Fibroblast of skin of right biceps (primary cell): ENCODE measurements at regions not wholly inside any gene's neighbourhood (a gene's known extent, or its start where the extent isn't known, plus 50 kb on each side); places are given as distances from the start of the nearest gene placed in this dataset.
A peak's percentile ranks its signal among the peaks of the same experiment; 100 is the strongest.

Experiments
- DNase-seq: peaks from one replicate; pipeline ENCODE4 v3.0.0-alpha.2; 2013

DNA sequence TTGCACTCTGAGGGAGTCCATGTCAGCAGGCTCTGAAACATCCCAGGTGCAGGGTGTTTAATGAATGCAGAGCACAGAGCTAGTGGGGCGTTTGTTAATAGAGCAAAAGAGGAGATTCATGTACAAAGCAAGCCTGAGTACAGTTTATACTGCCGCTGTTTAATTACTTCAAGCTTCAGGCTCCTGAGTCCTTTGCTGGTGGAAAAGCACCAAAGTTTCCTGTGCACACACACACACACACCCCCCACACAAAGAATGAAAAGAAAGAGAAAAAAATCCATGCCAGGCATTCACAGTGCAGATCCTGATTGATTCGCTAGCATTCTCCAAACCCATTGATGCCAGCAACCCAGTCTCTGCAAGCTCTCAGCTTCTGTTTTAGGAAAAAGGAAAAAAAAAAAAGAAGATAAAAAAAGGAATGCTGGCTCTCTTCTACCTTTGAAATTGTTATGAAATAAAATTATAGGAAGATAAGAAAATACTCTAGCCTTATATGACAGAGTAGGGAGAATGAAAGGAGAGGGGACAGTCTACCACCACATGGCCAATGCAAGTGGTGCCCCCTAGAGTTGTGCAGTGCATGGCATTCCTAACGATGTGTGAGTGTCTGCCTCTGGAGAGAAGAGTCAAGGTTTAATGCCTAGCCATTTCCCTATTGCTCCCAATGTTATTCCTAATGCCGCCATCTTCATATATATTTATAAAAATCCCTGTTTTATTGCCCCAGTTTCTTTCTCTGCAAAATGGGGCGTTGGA, 216.5 kb downstream of the TMEM114 start:
- DNase-seq: no peak

- DNase-seq: no peak
Observed at GRCh38 chr16:8372141-8372540, 218.2 kb downstream of the TMEM114 start.

DNA sequence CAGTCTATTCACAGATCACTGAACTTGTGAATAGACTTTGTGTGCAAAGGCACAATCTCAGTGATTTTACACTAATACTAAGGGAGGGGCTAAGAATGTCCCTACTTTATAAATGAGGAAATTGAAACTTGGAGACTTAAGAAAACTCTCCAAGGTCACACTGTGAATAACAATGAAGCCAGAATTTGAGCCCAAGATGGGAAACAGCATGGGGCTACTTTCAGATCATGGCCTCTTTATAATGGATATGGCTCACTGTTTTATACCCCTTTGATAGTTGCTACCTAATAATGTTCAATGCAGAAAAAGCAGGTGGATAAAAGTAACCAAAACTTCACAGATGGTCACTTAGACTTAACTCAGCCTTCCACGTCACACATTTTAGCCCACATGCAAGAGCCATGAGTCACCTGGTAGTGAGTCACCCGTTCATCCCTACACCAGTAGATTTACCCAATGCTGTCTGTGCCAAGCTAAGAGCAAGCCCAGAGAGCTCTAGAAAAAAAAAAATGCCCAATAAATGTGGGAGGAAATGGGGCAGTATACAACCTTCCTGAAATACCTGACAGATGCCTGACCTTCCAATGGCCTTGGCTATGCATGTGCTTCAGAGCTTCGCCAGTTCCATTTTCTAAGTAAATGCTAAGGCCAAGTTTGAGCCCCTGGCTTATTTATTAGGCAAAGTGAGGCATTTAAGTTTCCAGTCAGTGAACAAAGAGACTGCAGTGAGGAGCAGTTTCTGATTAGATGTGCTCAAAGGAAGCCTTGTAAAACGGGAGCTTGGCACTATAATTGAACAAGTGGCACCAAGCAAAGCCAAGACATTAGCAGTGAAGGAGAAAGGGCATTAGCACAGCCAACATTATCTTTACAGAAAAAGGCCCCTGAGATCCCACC, 219.7 kb downstream of the TMEM114 start:
- DNase-seq: peak; percentile 13

- DNase-seq: no peak
Observed at GRCh38 chr16:8358937-8359336, 231.4 kb downstream of the TMEM114 start.

GRCh38 chr16:8355675-8356074, 234.6 kb downstream of the TMEM114 start:
- no peak for DNase-seq

DNA sequence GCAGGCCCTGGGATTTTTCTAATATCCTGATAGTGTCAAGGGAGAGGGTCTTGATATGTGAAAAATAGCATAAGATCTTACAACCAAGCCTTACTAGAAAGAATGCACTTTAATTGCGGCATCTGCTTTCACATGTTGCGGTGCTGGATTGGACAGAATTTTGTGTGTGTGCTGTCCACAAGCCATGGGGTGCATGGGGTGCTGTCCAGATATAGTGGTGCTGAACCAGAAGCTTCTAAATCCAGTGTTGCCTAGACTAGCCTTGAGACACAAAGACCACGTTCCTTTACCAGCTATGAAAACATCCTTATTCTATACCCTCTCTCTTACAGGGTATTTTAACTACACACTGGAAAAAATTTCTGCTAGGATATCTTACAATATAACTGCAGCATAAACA, 244.0 kb downstream of the TMEM114 start:
- no peak for DNase-seq

DNA sequence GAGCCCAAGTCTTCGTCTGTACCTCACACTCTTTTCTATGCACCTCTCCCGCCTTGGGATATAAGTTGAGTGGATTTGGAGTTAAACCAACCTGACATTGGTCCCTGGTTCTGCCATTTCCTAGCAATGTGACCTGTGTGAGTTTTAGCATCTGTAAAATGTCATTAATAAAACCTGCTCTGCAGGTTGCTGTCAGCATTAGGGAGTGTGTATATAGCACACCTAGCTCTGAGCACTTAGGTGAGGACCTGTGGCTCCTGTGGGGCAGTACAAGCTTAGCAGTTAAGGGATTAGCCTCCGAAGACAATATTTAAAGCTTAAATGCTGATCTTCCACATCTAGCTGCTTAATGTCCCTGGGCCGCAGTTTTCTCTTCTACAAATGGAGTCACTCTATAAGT, 248.0 kb downstream of the TMEM114 start:
- DNase-seq: no peak

DNA sequence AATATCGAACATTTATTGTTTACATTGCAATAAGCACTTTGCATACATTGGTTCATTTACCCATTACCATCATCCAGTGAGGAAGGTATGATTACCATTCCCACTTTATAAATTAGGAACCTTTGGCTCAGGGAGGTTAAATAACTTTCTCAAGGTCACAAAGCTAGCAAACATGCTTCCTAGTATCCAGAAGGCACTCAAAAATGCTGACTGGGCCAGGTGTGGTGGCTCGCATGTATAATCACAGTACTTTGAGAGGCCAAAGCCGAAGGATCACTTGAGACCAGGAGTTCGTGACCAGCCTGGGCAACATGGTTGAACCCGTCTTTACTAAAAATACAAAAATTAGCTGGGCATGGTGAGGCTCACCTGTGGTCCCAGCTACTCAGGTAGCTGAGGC, 259.6 kb downstream of the TMEM114 start:
- no peak for DNase-seq

DNA sequence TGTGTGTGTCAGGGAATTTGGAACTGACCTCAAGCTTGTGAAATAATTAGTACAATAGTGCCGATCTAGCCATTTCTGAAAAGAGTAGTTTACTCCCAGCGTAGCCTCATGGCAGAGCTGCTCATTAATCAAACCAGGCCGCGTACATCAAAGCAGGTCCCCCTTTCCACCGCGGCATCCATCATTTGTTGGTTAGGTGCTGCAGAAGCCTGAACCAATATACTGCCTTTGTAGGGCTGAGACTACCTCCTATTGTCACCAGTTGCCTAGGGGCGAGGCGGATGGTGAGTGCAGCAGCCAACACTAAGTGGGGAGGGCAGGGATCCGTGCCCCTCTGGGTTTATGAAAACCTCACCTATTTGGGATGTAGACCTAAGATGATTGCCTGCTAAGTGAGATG, 264.1 kb downstream of the TMEM114 start:
- DNase-seq: no peak

GRCh38 chr16:8323153-8323552, 267.2 kb downstream of the TMEM114 start:
- no peak for DNase-seq

GRCh38 chr16:8320131-8320530, 270.2 kb downstream of the TMEM114 start:
- no peak for DNase-seq

- no peak for DNase-seq
Observed at GRCh38 chr16:8310816-8311215, 279.5 kb downstream of the TMEM114 start.

DNA sequence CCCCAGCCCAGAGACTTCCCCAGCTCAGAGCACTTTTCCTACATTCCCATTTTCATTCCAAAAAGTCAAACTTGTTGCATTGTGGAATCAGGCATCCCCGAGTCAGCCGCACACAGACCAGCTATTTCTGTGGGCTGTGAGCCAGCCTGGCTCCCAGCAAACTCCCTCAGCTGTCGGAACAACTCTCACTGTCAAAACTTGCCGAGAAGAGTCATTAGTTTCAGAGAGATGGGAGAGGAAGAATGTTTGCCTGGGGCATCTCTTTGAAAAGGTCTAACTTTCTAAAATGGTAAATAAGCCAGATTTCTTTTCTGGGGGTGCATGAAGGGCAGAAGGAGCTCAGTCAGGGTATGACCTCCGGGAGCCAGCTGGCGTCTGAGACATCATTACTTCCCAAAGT, 280.0 kb downstream of the TMEM114 start:
- DNase-seq: no peak

DNA sequence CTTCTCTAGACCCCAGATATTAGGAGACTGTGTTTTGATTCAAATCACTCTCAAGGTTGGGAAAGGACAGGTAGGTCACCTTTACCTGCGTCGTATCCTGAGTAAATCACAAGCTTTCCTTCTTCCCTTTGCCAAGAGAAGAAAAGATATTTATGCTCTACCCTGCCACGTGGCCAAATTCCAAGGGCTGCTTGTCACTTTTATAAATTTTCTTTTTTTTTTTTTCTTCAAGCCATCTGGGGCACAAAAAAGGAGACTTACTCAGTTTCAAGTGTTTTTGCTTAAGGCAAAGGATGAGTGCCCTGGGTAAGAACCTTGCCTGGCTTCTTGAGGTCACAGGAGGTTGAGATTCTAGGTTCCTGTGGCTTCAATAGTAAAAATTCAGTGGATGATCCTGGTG, 285.1 kb downstream of the TMEM114 start:
- DNase-seq: no peak

DNA sequence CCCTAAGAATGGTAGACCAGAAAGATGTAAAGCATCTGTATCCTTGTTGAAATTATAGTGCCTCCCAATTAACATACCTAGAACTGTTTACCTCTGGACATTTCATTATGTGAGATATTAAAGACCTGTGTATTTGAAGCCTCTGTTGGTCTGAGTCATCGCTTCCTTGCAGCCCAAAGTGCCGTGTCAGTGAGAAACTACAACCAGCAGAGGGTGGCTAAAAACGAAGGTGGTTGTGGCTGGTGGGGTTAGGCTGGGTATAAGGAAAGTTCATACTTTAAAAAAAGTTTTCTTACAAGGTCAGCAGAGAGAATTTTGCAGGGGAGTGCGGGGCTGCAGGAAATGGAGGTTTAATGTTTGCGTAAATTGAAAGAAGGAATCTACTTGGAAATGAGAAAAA, 290.7 kb downstream of the TMEM114 start:
- no peak for DNase-seq

- DNase-seq: no peak
Observed at GRCh38 chr16:8295513-8296237, 294.6 kb downstream of the TMEM114 start.

DNA sequence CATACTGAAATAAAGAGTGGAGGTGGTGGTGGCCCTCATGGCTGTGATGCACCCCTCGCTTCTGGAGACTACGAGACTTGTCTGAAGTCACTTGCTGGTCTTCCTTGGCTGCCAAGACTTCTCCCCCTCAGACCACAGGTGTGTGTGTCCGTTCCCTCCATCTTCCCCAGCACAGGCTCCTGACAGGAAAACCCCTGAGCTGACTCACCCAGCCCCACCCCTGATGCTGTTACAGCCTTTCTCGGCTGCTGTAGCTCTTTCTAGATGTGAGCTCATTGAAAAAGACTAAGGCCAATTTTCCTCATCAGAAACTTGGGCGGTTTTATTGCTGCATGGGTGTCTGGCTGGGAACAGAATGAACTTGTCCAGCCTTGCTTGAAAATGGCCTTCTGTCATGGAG, 296.9 kb downstream of the TMEM114 start:
- DNase-seq: no peak

- DNase-seq: no peak
Observed at GRCh38 chr16:8292271-8292670, 298.0 kb downstream of the TMEM114 start.

- no peak for DNase-seq
Observed at GRCh38 chr16:8286348-8286747, 304.0 kb downstream of the TMEM114 start.

- no peak for DNase-seq
Observed at GRCh38 chr16:8283195-8283594, 307.1 kb downstream of the TMEM114 start.

DNA sequence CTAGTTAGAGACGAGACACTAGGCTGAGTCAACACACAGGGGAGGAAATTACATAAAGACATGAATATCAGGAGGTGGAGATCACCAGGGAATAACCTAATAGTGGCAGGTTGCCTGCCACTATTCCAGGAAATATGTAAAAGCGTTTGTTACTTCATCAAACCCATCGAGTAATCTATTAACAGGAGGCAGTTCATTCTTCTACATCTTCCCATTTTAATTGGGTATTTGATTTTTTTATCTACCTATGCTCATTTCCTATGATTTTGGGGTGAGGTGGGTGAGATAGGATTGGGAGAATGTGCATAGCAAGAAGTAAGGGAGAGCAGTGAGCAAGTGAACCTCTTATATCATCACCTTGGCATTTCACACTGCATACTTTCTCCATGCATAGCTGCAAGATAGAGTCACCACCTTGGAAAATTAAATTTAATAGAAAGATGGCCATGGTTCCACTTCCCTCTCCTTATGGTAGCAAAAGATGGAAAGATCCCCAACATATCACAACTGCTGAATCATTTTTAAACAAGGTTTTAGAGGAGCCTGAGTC, 312.2 kb downstream of the TMEM114 start:
- DNase-seq: no peak

- no peak for DNase-seq
Observed at GRCh38 chr16:8271344-8271743, 319.0 kb downstream of the TMEM114 start.

- DNase-seq: no peak
Observed at GRCh38 chr16:8262299-8262698, 328.0 kb downstream of the TMEM114 start.
